ENCODE measurements at regions not wholly inside any gene's neighbourhood (a gene's known extent, or its start where the extent isn't known, plus 50 kb on each side); places are given as distances from the start of the nearest gene placed in this dataset.
"Not testable (repeated sequence)": the region's sequence is repeated elsewhere in the genome, so short reads cannot be mapped to it uniquely, and the experiment has no call there.

- Histone ChIP-seq H3K9ac (ENCODE audit: insufficient read depth, low read length, poor library complexity, severe bottlenecking) (no peak overlapping the region), H3K27ac (ENCODE audit: low read depth in 1 of 2, low read length in 2 of 2) (no peak overlapping the region), H3K36me3 (replicated peaks in 1 of 2; ENCODE audit: control insufficient read depth in 1 of 2, insufficient read depth in 2 of 2, low read length in 2 of 2) (no peaks in the 10 kb centered on the region), H3K4me1 (ENCODE audit: control insufficient read depth in 1 of 2, insufficient read depth in 2 of 2, low read length in 2 of 2) (no peaks in the 10 kb centered on the region), H3K4me3 (replicated peaks in 1 of 3; ENCODE audit: low read depth in 2 of 3, low read length in 3 of 3) (no peak overlapping the region), H3K27me3 (ENCODE audit: control insufficient read depth in 2 of 2, insufficient read depth in 2 of 2, low read length in 2 of 2) (no peaks in the 10 kb centered on the region), H3K79me2 (ENCODE audit: insufficient read depth, low read length) (no peaks in the 10 kb centered on the region), H2AFZ (ENCODE audit: insufficient read depth, low read depth, low read length, poor library complexity, severe bottlenecking) (no peak overlapping the region), H4K20me1 (ENCODE audit: insufficient read depth, low read length) (no peaks in the 10 kb centered on the region), H3K4me2 (replicated peaks; ENCODE audit: extremely low read depth, low read length, poor library complexity, severe bottlenecking) (no peak overlapping the region), H3K9me3 (replicated peaks in 1 of 2; ENCODE audit: control insufficient read depth in 1 of 2, insufficient read depth in 1 of 2, low read length in 2 of 2) (peaks cover 7 to 13% of the 10 kb centered on the region in 2 donors)
- H3K27ac Mint-ChIP-seq, result no peak overlapping the region
- TF ChIP-seq CTCF (IDR thresholded peaks at IDR 0.05), result no peak
- intact Hi-C loops (cut with micrococcal nuclease), result no loop called here
- no peak overlapping the region for H3K4me3 Mint-ChIP-seq
- no peaks in the 10 kb centered on the region for H3K4me1 Mint-ChIP-seq
- 38% methylated on average over 1 of the region's 3 CpGs for WGBS (ENCODE audit: insufficient coverage)
- no peak for DNase-seq
- peaks cover 0 to 5% (median 0%) of the 10 kb centered on the region in 3 donors for H3K27me3 Mint-ChIP-seq (ENCODE audit: low read depth in 3 of 3)
- H3K9me3 Mint-ChIP-seq, result peaks cover 8 to 17% (median 12%) of the 10 kb centered on the region in 7 donors
- H3K36me3 Mint-ChIP-seq, result no peaks in the 10 kb centered on the region
Measured at GRCh38 chr7:45306752-45307305, 149.2 kb downstream of the RAMP3 start.

- 98% methylated on average over 5 of the region's 5 CpGs for WGBS (ENCODE audit: insufficient coverage)
- H3K79me2 ChIP-seq (ENCODE audit: insufficient read depth, low read length), result no peaks in the 10 kb centered on the region
- intact Hi-C loops (cut with micrococcal nuclease), result no loop called here
- no peak overlapping the region for H3K27ac ChIP-seq (ENCODE audit: low read depth in 1 of 2, low read length in 2 of 2)
- H3K4me3 Mint-ChIP-seq, result no peak overlapping the region
- H3K9me3 ChIP-seq (replicated peaks in 1 of 2; ENCODE audit: control insufficient read depth in 1 of 2, insufficient read depth in 1 of 2, low read length in 2 of 2), result peaks cover 16 to 26% of the 10 kb centered on the region in 2 donors
- peaks cover 19 to 36% (median 25%) of the 10 kb centered on the region in 7 donors for H3K9me3 Mint-ChIP-seq
- no peaks in the 10 kb centered on the region for H4K20me1 ChIP-seq (ENCODE audit: insufficient read depth, low read length)
- no peak for DNase-seq
- H2AFZ ChIP-seq (ENCODE audit: insufficient read depth, low read depth, low read length, poor library complexity, severe bottlenecking), result no peak overlapping the region
- no peaks in the 10 kb centered on the region for H3K36me3 ChIP-seq (replicated peaks in 1 of 2; ENCODE audit: control insufficient read depth in 1 of 2, insufficient read depth in 2 of 2, low read length in 2 of 2)
- H3K27ac Mint-ChIP-seq, result no peak overlapping the region
- H3K27me3 Mint-ChIP-seq (ENCODE audit: low read depth in 3 of 3), result peaks cover 1 to 10% (median 4%) of the 10 kb centered on the region in 3 donors
- no peaks in the 10 kb centered on the region for H3K4me1 Mint-ChIP-seq
- TF ChIP-seq CTCF (IDR thresholded peaks at IDR 0.05), result no peak
- no peaks in the 10 kb centered on the region for H3K27me3 ChIP-seq (ENCODE audit: control insufficient read depth in 2 of 2, insufficient read depth in 2 of 2, low read length in 2 of 2)
- no peak overlapping the region for H3K9ac ChIP-seq (ENCODE audit: insufficient read depth, low read length, poor library complexity, severe bottlenecking)
- no peak overlapping the region for H3K4me3 ChIP-seq (replicated peaks in 1 of 3; ENCODE audit: low read depth in 2 of 3, low read length in 3 of 3)
- H3K4me2 ChIP-seq (replicated peaks; ENCODE audit: extremely low read depth, low read length, poor library complexity, severe bottlenecking), result no peak overlapping the region
- H3K36me3 Mint-ChIP-seq, result no peaks in the 10 kb centered on the region
- H3K4me1 ChIP-seq (ENCODE audit: control insufficient read depth in 1 of 2, insufficient read depth in 2 of 2, low read length in 2 of 2), result no peaks in the 10 kb centered on the region
Measured at GRCh38 chr7:45311597-45311996, 154.0 kb downstream of the RAMP3 start.

GRCh38 chr7:45315512-45315911, 157.9 kb downstream of the RAMP3 start:
- H3K9me3 Mint-ChIP-seq, result peaks cover 19 to 41% (median 27%) of the 10 kb centered on the region in 7 donors
- H3K27ac ChIP-seq (ENCODE audit: low read depth in 1 of 2, low read length in 2 of 2); H2AFZ ChIP-seq (ENCODE audit: insufficient read depth, low read depth, low read length, poor library complexity, severe bottlenecking); H3K27ac Mint-ChIP-seq; H4K20me1 ChIP-seq (ENCODE audit: insufficient read depth, low read length); H3K36me3 ChIP-seq (replicated peaks in 1 of 2; ENCODE audit: control insufficient read depth in 1 of 2, insufficient read depth in 2 of 2, low read length in 2 of 2); DNase-seq; H3K79me2 ChIP-seq (ENCODE audit: insufficient read depth, low read length); H3K4me1 Mint-ChIP-seq; H3K4me3 ChIP-seq (replicated peaks in 1 of 3; ENCODE audit: low read depth in 2 of 3, low read length in 3 of 3); H3K27me3 ChIP-seq (ENCODE audit: control insufficient read depth in 2 of 2, insufficient read depth in 2 of 2, low read length in 2 of 2); H3K9ac ChIP-seq (ENCODE audit: insufficient read depth, low read length, poor library complexity, severe bottlenecking); H3K4me2 ChIP-seq (replicated peaks; ENCODE audit: extremely low read depth, low read length, poor library complexity, severe bottlenecking); H3K36me3 Mint-ChIP-seq; H3K4me1 ChIP-seq (ENCODE audit: control insufficient read depth in 1 of 2, insufficient read depth in 2 of 2, low read length in 2 of 2); intact Hi-C loops (cut with micrococcal nuclease); H3K4me3 Mint-ChIP-seq; H3K27me3 Mint-ChIP-seq (ENCODE audit: low read depth in 3 of 3): not testable (repeated sequence)
- peaks cover 16 to 22% of the 10 kb centered on the region in 2 donors for H3K9me3 ChIP-seq (replicated peaks in 1 of 2; ENCODE audit: control insufficient read depth in 1 of 2, insufficient read depth in 1 of 2, low read length in 2 of 2)
- WGBS (ENCODE audit: insufficient coverage), result 100% methylated on average over 4 of the region's 7 CpGs
